Mesenchymal stem cell (in vitro differentiated cells and primary cell): ENCODE measurements at regions not wholly inside any gene's neighbourhood (a gene's known extent, or its start where the extent isn't known, plus 50 kb on each side); places are given as distances from the start of the nearest gene placed in this dataset.

Experiments
- DNase-seq: peaks from one replicate; pipeline ENCODE4 v3.0.0-alpha.2; 2013
- H2AFZ ChIP-seq: one replicate; pipeline ENCODE4 v1.6.1; 2013; ENCODE audit warnings: low read depth, mild to moderate bottlenecking, control low read depth, inconsistent platforms, low read length, moderate library complexity
- H2AK5ac ChIP-seq: 2 replicates; pipeline ENCODE4 v1.6.1; 2013; ENCODE audit warnings: low read length, moderate library complexity, mild to moderate bottlenecking, inconsistent platforms; ENCODE audit not compliant: severe bottlenecking
- H2BK120ac ChIP-seq: one replicate; pipeline ENCODE4 v1.6.1; 2013; ENCODE audit warnings: low read depth, mild to moderate bottlenecking, inconsistent platforms, low read length, moderate library complexity
- H2BK12ac ChIP-seq, 2 experiments: one replicate each; pipeline ENCODE4 v1.6.1; 2013; ENCODE audit warnings: inconsistent platforms in 2 of 2, low read length in 2 of 2, mild to moderate bottlenecking in 2 of 2, moderate library complexity in 2 of 2, control low read depth in 1 of 2
- H2BK15ac ChIP-seq: one replicate; pipeline ENCODE4 v1.6.1; 2013; ENCODE audit warnings: mild to moderate bottlenecking, low read depth, inconsistent platforms; ENCODE audit not compliant: poor library complexity, severe bottlenecking
- H2BK5ac ChIP-seq: 2 replicates; pipeline ENCODE4 v1.6.1; 2013; ENCODE audit warnings: low read depth, mild to moderate bottlenecking, low read length, control low read depth, inconsistent platforms; ENCODE audit not compliant: poor library complexity, severe bottlenecking
- H3K14ac ChIP-seq, 2 experiments: one replicate each; pipeline ENCODE4 v1.6.1; 2013; ENCODE audit warnings: inconsistent platforms in 2 of 2, low read length in 2 of 2, control low read depth in 1 of 2, mild to moderate bottlenecking in 1 of 2, moderate library complexity in 1 of 2
- H3K18ac ChIP-seq, 2 experiments: one replicate each; pipeline ENCODE4 v1.6.1; 2013; ENCODE audit warnings: inconsistent platforms in 2 of 2, low read length in 2 of 2, control low read depth in 1 of 2, low read depth in 1 of 2, mild to moderate bottlenecking in 1 of 2
- H3K23ac ChIP-seq, 2 experiments: one replicate each; pipeline ENCODE4 v1.6.1; 2013; ENCODE audit warnings: inconsistent platforms in 2 of 2, low read length in 2 of 2, mild to moderate bottlenecking in 2 of 2, moderate library complexity in 2 of 2, control low read depth in 1 of 2
- H3K27ac ChIP-seq: 2 replicates; pipeline ENCODE4 v1.5.1; 2013; ENCODE audit warnings: mild to moderate bottlenecking, moderate library complexity, low read length, control low read depth, inconsistent platforms; ENCODE audit not compliant: poor library complexity, severe bottlenecking
- H3K27me3 ChIP-seq, 2 experiments: 2 replicates each; pipeline versions ENCODE4 v1.6.1 to v1.7.0; 2013; ENCODE audit warnings: low read length in 2 of 2, mild to moderate bottlenecking in 2 of 2, moderate library complexity in 2 of 2, control low read depth in 1 of 2, inconsistent platforms in 1 of 2; ENCODE audit not compliant: control insufficient read depth in 1 of 2, insufficient read depth in 1 of 2
- H3K36me3 ChIP-seq, 2 experiments: 2 replicates each; pipeline versions ENCODE4 v1.6.1 to v1.7.0; 2013; ENCODE audit warnings: low read length in 2 of 2, control low read depth in 1 of 2, inconsistent platforms in 1 of 2, low read depth in 1 of 2, mild to moderate bottlenecking in 1 of 2; ENCODE audit not compliant: insufficient read depth in 2 of 2, control insufficient read depth in 1 of 2
- H3K4ac ChIP-seq, 2 experiments: one replicate each; pipeline ENCODE4 v1.6.1; 2013; ENCODE audit warnings: inconsistent platforms in 2 of 2, low read length in 2 of 2, mild to moderate bottlenecking in 2 of 2, moderate library complexity in 2 of 2, control low read depth in 1 of 2, low read depth in 1 of 2
- H3K4me1 ChIP-seq: 2 replicates; pipeline ENCODE4 v1.6.1; 2013; ENCODE audit warnings: low read depth, low read length, control low read depth; ENCODE audit not compliant: control insufficient read depth, insufficient read depth
- H3K4me2 ChIP-seq: 2 replicates; pipeline ENCODE4 v1.6.1; 2013; ENCODE audit warnings: low read length, mild to moderate bottlenecking, inconsistent platforms; ENCODE audit not compliant: poor library complexity, severe bottlenecking
- H3K4me3 ChIP-seq, 2 experiments: 2 replicates each; pipeline versions ENCODE4 v1.5.1 to v1.7.0; 2013; ENCODE audit warnings: low read length in 2 of 2, mild to moderate bottlenecking in 2 of 2, control low read depth in 1 of 2, low read depth in 1 of 2; ENCODE audit not compliant: insufficient read depth in 1 of 2
- H3K79me1 ChIP-seq: replicated peaks from 2 replicates; pipeline ENCODE4 v1.6.1; 2013; ENCODE audit warnings: mild to moderate bottlenecking, control low read depth, low read length, inconsistent platforms; ENCODE audit not compliant: poor library complexity, severe bottlenecking
- H3K9ac ChIP-seq: 2 replicates; pipeline ENCODE4 v1.7.0; 2013; ENCODE audit warnings: mild to moderate bottlenecking, low read length, moderate library complexity
- H3K9me3 ChIP-seq: 2 replicates; pipeline ENCODE4 v1.7.0; 2013; ENCODE audit warnings: mild to moderate bottlenecking, low read length; ENCODE audit not compliant: control insufficient read depth
- H4K8ac ChIP-seq: one replicate; pipeline ENCODE4 v1.6.1; 2013; ENCODE audit warnings: inconsistent platforms, mild to moderate bottlenecking, low read length, moderate library complexity
- H4K91ac ChIP-seq: one replicate; pipeline ENCODE4 v1.6.1; 2013; ENCODE audit warnings: mild to moderate bottlenecking, low read length, inconsistent platforms
- WGBS: methylation state at CpG from one replicate; pipeline ENCODE4 v1.1.7; 2013; ENCODE audit warnings: mixed read lengths; 5-methylcytosine and 5-hydroxymethylcytosine counted together

- H2AK5ac ChIP-seq: no peak overlapping the region
- no peak overlapping the region for H3K4me3 ChIP-seq
- H4K91ac ChIP-seq: no peak overlapping the region
- no peak overlapping the region for H3K4ac ChIP-seq
- H3K79me1 ChIP-seq: no peaks in the 10 kb centered on the region
- no peaks in the 10 kb centered on the region for H3K27me3 ChIP-seq
- no peak overlapping the region for H3K18ac ChIP-seq
- no peak for DNase-seq
- no peak overlapping the region for H2AFZ ChIP-seq
- peaks cover 2% of the 10 kb centered on the region for H3K4me1 ChIP-seq
- H2BK120ac ChIP-seq: no peak overlapping the region
- no peak overlapping the region for H3K27ac ChIP-seq
- no peak overlapping the region for H3K9ac ChIP-seq
- H3K14ac ChIP-seq: no peak overlapping the region
- no peak overlapping the region for H3K4me2 ChIP-seq
- no peak overlapping the region for H2BK5ac ChIP-seq
- H3K36me3 ChIP-seq: no peaks in the 10 kb centered on the region
- H4K8ac ChIP-seq: no peak overlapping the region
- H3K23ac ChIP-seq: no peak overlapping the region
- H2BK12ac ChIP-seq: no peak overlapping the region
- WGBS: no CpG with 5 or more reads among the region's 1 CpG
- no peak overlapping the region for H2BK15ac ChIP-seq
- H3K9me3 ChIP-seq: no peaks in the 10 kb centered on the region
Measured at GRCh38 chr2:18934886-18935285, 345.5 kb upstream of the NT5C1B start.

- H3K36me3 ChIP-seq: no peaks in the 10 kb centered on the region
- H3K4me1 ChIP-seq: peaks cover 2% of the 10 kb centered on the region
- H2BK120ac ChIP-seq: no peak overlapping the region
- H3K18ac ChIP-seq: peak overlapping the region in 1 of 2 experiments; percentile 75
- no peak overlapping the region for H2AK5ac ChIP-seq
- peak overlapping the region; percentile 34 for H4K91ac ChIP-seq
- no peak overlapping the region for H3K9ac ChIP-seq
- H3K79me1 ChIP-seq: no peaks in the 10 kb centered on the region
- H3K4me3 ChIP-seq: no peak overlapping the region
- no peak overlapping the region for H3K27ac ChIP-seq
- no peak overlapping the region for H3K4me2 ChIP-seq
- no peak overlapping the region for H3K4ac ChIP-seq
- H3K9me3 ChIP-seq: no peaks in the 10 kb centered on the region
- H2AFZ ChIP-seq: no peak overlapping the region
- no peak overlapping the region for H2BK12ac ChIP-seq
- H3K14ac ChIP-seq: no peak overlapping the region
- DNase-seq: no peak
- WGBS: 85% methylated on average over 4 of the region's 4 CpGs
- no peak overlapping the region for H2BK15ac ChIP-seq
- no peak overlapping the region for H3K23ac ChIP-seq
- no peaks in the 10 kb centered on the region for H3K27me3 ChIP-seq
- H2BK5ac ChIP-seq: no peak overlapping the region
- peak overlapping the region; percentile 78 for H4K8ac ChIP-seq
Measured at GRCh38 chr2:18932853-18933252, 343.5 kb upstream of the NT5C1B start.

- Histone ChIP-seq H2AK5ac (no peak overlapping the region), H3K18ac (no peak overlapping the region), H2AFZ (no peak overlapping the region), H3K27ac (no peak overlapping the region), H2BK120ac (no peak overlapping the region), H3K79me1 (no peaks in the 10 kb centered on the region), H3K27me3 (no peaks in the 10 kb centered on the region), H3K14ac (no peak overlapping the region), H4K91ac (no peak overlapping the region), H3K4me3 (no peak overlapping the region), H2BK12ac (peak overlapping the region in 1 of 2 experiments; percentile 67), H2BK5ac (no peak overlapping the region), H2BK15ac (peak overlapping the region; percentile 2), H3K9me3 (no peaks in the 10 kb centered on the region), H3K4ac (peak overlapping the region in 1 of 2 experiments; percentile 46), H4K8ac (no peak overlapping the region), H3K9ac (no peak overlapping the region), H3K4me1 (peaks cover 2% of the 10 kb centered on the region), H3K36me3 (no peaks in the 10 kb centered on the region), H3K23ac (no peak overlapping the region), H3K4me2 (no peak overlapping the region)
- DNase-seq: no peak
- 91% methylated on average over 6 of the region's 6 CpGs for WGBS
Measured at GRCh38 chr2:18930971-18931370, 341.6 kb upstream of the NT5C1B start.

GRCh38 chr2:18927525-18928232 lies 338.3 kb upstream of the NT5C1B start:
- H3K9ac ChIP-seq: no peak overlapping the region
- H3K4me2 ChIP-seq: no peak overlapping the region
- H2BK120ac ChIP-seq: no peak overlapping the region
- H2BK15ac ChIP-seq: no peak overlapping the region
- H3K36me3 ChIP-seq: no peaks in the 10 kb centered on the region
- no peak overlapping the region for H2BK5ac ChIP-seq
- no peak for DNase-seq
- H3K4ac ChIP-seq: no peak overlapping the region
- no peak overlapping the region for H2AFZ ChIP-seq
- peaks cover 4% of the 10 kb centered on the region for H3K4me1 ChIP-seq
- H2AK5ac ChIP-seq: no peak overlapping the region
- H3K27ac ChIP-seq: no peak overlapping the region
- H2BK12ac ChIP-seq: peak overlapping the region in 1 of 2 experiments; percentile 42
- no peaks in the 10 kb centered on the region for H3K27me3 ChIP-seq
- no peaks in the 10 kb centered on the region for H3K9me3 ChIP-seq
- H3K14ac ChIP-seq: no peak overlapping the region
- no peak overlapping the region for H3K4me3 ChIP-seq
- no peak overlapping the region for H4K91ac ChIP-seq
- WGBS: 80% methylated on average over 2 of the region's 3 CpGs
- H4K8ac ChIP-seq: no peak overlapping the region
- H3K18ac ChIP-seq: no peak overlapping the region
- no peaks in the 10 kb centered on the region for H3K79me1 ChIP-seq
- H3K23ac ChIP-seq: no peak overlapping the region
